ENCODE measurements at regions not wholly inside any gene's neighbourhood (a gene's known extent, or its start where the extent isn't known, plus 50 kb on each side); places are given as distances from the start of the nearest gene placed in this dataset.

DNA sequence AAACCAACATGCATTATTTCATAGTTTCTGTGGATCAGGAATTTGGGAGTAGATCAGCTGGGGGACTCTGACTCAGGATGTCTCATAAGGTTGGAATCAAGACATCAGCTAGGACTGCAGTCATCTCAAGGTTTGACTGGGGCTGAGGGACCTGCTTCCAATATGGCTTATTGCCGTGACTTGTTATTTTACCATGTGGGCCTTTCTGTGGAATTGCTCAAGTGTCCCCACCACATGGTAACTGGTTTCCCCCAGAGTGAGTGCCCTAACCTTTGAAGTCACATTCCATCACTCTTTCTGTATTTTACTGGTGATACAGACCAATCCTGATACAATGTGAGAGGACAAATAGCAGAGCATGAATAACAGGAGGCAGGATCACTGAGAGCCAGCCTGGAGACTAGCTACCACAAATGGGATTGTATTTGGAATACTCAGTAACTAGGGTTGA lies 70.2 kb upstream of the ELL2 start:
- H3K36me3 Mint-ChIP-seq (ENCODE audit: low read depth), result no peaks in the 10 kb centered on the region
- Histone ChIP-seq H3K27me3 (ENCODE audit: control insufficient read depth in 1 of 2, insufficient read depth in 2 of 2, low read length in 2 of 2) (no peaks in the 10 kb centered on the region), H3K36me3 (ENCODE audit: insufficient read depth, low read length) (no peaks in the 10 kb centered on the region), H3K27ac (ENCODE audit: low read depth in 1 of 2, low read length in 2 of 2) (no peak overlapping the region), H3K9me3 (ENCODE audit: control insufficient read depth in 1 of 2, insufficient read depth in 1 of 2, low read length in 2 of 2) (no peaks in the 10 kb centered on the region), H3K4me1 (ENCODE audit: insufficient read depth, low read length) (no peaks in the 10 kb centered on the region), H3K4me3 (ENCODE audit: low read length) (no peak overlapping the region)
- POLR2A ChIA-PET, result interaction anchor here (0.6 kb wide), 1 partner anchor 20 kb away, joined by 3 read pairs; no protein-coding TSS in a partner anchor
- TF ChIP-seq, protein P1, sequence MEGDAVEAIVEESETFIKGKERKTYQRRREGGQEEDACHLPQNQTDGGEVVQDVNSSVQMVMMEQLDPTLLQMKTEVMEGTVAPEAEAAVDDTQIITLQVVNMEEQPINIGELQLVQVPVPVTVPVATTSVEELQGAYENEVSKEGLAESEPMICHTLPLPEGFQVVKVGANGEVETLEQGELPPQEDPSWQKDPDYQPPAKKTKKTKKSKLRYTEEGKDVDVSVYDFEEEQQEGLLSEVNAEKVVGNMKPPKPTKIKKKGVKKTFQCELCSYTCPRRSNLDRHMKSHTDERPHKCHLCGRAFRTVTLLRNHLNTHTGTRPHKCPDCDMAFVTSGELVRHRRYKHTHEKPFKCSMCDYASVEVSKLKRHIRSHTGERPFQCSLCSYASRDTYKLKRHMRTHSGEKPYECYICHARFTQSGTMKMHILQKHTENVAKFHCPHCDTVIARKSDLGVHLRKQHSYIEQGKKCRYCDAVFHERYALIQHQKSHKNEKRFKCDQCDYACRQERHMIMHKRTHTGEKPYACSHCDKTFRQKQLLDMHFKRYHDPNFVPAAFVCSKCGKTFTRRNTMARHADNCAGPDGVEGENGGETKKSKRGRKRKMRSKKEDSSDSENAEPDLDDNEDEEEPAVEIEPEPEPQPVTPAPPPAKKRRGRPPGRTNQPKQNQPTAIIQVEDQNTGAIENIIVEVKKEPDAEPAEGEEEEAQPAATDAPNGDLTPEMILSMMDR (IDR thresholded peaks at IDR 0.05), result no peak
- H3K27ac Mint-ChIP-seq, result no peak overlapping the region
- no peaks in the 10 kb centered on the region for H3K27me3 Mint-ChIP-seq
- DNase-seq, result no peak
- intact Hi-C loops (cut with DNase I, micrococcal nuclease), result no loop called here
- H3K4me1 Mint-ChIP-seq (ENCODE audit: low read depth), result no peaks in the 10 kb centered on the region
- no peaks in the 10 kb centered on the region for H3K9me3 Mint-ChIP-seq
- no peak overlapping the region for H3K4me3 Mint-ChIP-seq
- no peak for ATAC-seq (ENCODE audit: poor library complexity)
- CTCF ChIA-PET, result interaction anchor here (1.0 kb wide), 1 partner anchor 10 kb away, joined by 3 read pairs; no protein-coding TSS in a partner anchor

DNA sequence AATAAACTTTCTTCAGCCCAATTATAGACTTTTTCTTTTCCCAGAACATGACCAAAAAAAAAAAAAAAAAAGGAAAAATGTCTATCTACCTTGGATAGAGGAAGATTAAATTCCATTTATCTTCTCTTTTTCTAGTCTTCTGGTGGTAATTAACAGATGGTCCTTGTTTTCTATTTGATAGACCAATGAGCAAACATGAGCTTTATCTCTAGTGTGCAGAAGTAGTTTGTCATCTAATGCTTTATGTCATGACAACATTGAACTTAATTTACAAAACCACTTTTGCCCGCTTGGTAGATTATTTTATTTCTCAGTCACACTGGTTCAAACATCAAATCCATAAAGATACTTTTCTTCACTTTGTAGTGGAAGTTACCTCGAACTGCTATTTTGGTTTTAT lies 69.5 kb upstream of the ELL2 start:
- H3K27ac Mint-ChIP-seq, result no peak overlapping the region
- TF ChIP-seq, protein P1 (IDR thresholded peaks at IDR 0.05), result no peak
- H3K36me3 Mint-ChIP-seq (ENCODE audit: low read depth), result no peaks in the 10 kb centered on the region
- POLR2A ChIA-PET, result no interaction called here
- H3K9me3 ChIP-seq (ENCODE audit: control insufficient read depth in 1 of 2, insufficient read depth in 1 of 2, low read length in 2 of 2), result no peaks in the 10 kb centered on the region
- no peaks in the 10 kb centered on the region for H3K9me3 Mint-ChIP-seq
- ATAC-seq (ENCODE audit: poor library complexity) (no peak), DNase-seq (no peak)
- no peak overlapping the region for H3K27ac ChIP-seq (ENCODE audit: low read depth in 1 of 2, low read length in 2 of 2)
- H3K4me3 ChIP-seq (ENCODE audit: low read length), result no peak overlapping the region
- H3K4me3 Mint-ChIP-seq, result no peak overlapping the region
- CTCF ChIA-PET, result interaction anchor here (1.0 kb wide), 1 partner anchor 11 kb away, joined by 3 read pairs; no protein-coding TSS in a partner anchor
- no peaks in the 10 kb centered on the region for H3K4me1 Mint-ChIP-seq (ENCODE audit: low read depth)
- intact Hi-C loops (cut with DNase I, micrococcal nuclease), result no loop called here
- no peaks in the 10 kb centered on the region for H3K27me3 Mint-ChIP-seq
- H3K4me1 ChIP-seq (ENCODE audit: insufficient read depth, low read length), result no peaks in the 10 kb centered on the region
- no peaks in the 10 kb centered on the region for H3K36me3 ChIP-seq (ENCODE audit: insufficient read depth, low read length)
- H3K27me3 ChIP-seq (ENCODE audit: control insufficient read depth in 1 of 2, insufficient read depth in 2 of 2, low read length in 2 of 2), result no peaks in the 10 kb centered on the region

DNA sequence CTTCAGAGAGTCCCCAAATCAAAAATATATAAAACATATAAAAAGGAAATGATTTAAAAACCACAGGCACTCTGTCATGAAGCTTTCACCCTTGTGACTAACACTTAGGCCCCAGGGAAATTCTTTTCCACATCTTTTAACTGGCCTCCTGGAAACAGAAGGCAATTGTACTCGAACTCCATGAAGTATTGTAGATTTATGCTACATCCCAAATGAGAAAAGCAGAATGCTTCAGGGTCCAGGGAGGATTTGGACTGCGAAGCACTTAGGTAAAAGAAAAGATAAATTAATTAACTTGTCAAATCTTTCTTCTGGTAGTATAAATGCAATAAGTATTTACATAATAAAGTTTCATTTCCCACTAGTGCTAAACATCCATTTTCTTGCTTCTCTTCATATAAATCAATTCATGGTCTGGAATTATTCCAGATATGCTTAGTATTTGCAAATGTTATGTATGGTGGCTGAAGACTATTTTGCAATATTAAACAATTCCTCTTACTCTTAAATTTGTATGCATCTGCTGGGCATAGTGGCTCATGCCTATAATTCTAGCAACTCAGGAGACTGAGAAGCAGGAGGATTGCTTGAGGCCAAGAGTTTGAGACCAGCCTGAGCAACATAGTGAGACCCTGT lies 64.9 kb upstream of the ELL2 start:
- no peaks in the 10 kb centered on the region for H3K36me3 ChIP-seq (ENCODE audit: insufficient read depth, low read length)
- ChIA-PET CTCF (no interaction called here), POLR2A (interaction anchor here (0.6 kb wide), 1 partner anchor 284 kb away, joined by 3 read pairs; no protein-coding TSS in a partner anchor)
- Mint-ChIP-seq H3K27me3 (peaks cover 14% of the 10 kb centered on the region), H3K9me3 (no peaks in the 10 kb centered on the region), H3K27ac (no peak overlapping the region), H3K4me1 (ENCODE audit: low read depth) (no peaks in the 10 kb centered on the region), H3K4me3 (no peak overlapping the region), H3K36me3 (ENCODE audit: low read depth) (no peaks in the 10 kb centered on the region)
- H3K4me1 ChIP-seq (ENCODE audit: insufficient read depth, low read length), result no peaks in the 10 kb centered on the region
- TF ChIP-seq, protein P1 (IDR thresholded peaks at IDR 0.05), result no peak
- no peak overlapping the region for H3K27ac ChIP-seq (ENCODE audit: low read depth in 1 of 2, low read length in 2 of 2)
- ATAC-seq (ENCODE audit: poor library complexity), result no peak
- no peak overlapping the region for H3K4me3 ChIP-seq (ENCODE audit: low read length)
- DNase-seq, result no peak
- no peaks in the 10 kb centered on the region for H3K27me3 ChIP-seq (ENCODE audit: control insufficient read depth in 1 of 2, insufficient read depth in 2 of 2, low read length in 2 of 2)
- intact Hi-C loops (cut with DNase I, micrococcal nuclease), result no loop called here
- H3K9me3 ChIP-seq (ENCODE audit: control insufficient read depth in 1 of 2, insufficient read depth in 1 of 2, low read length in 2 of 2), result no peaks in the 10 kb centered on the region

Measured in CD4-positive, alpha-beta T cell (primary cell).